Caco-2 (cell line): ENCODE measurements at regions not wholly inside any gene's neighbourhood (a gene's known extent, or its start where the extent isn't known, plus 50 kb on each side); places are given as distances from the start of the nearest gene placed in this dataset.
A peak's percentile ranks its signal among the peaks of the same experiment; 100 is the strongest.

Source experiments
- BruUV-seq: library from RNA; stranded (reverse); fragments of 400-500 nt; replicated peaks from 2 replicates; lab custom pipeline; 2021; lab: Mats Ljungman, UMichigan
- CTCF ChIA-PET: fragments of 300-600 bp; sonication (Branson Sonifier 250); formaldehyde crosslinking; loops from one replicate; lab custom pipeline; 2022; ENCODE audit warnings: antibody characterized with exemption; lab: Charles Lee
- POLR2A ChIA-PET: fragments of 300-600 bp; sonication (Branson Sonifier 250); formaldehyde crosslinking; loops from one replicate; lab custom pipeline; 2022; ENCODE audit warnings: antibody characterized with exemption; lab: Charles Lee
- DNase-seq, 2 experiments: peaks; one replicate each; pipeline versions ENCODE4 v3.0.0 to v3.0.0-alpha.2; 2020 to 2022
- H3K27me3 ChIP-seq: replicated peaks from 2 replicates; pipeline ENCODE4 v1.6.0; 2011; ENCODE audit warnings: low read length; ENCODE audit not compliant: control insufficient read depth, insufficient read depth
- H3K36me3 ChIP-seq: 2 replicates; pipeline ENCODE4 v1.5.1; 2011; ENCODE audit warnings: low read length; ENCODE audit not compliant: control insufficient read depth, insufficient read depth
- H3K4me1 ChIP-seq: fragments of 250-450 bp; sonication (Bioruptor Pico); 2 replicates; pipeline ENCODE4 v1.5.1; 2020; ENCODE audit warnings: mild to moderate bottlenecking
- H3K4me3 ChIP-seq: 2 replicates; pipeline ENCODE4 v1.5.1; 2011; ENCODE audit warnings: low read depth, mild to moderate bottlenecking, control low read depth, low read length
- H3K9me3 ChIP-seq: fragments of 250-450 bp; sonication (Bioruptor Pico); 2 replicates; pipeline ENCODE4 v1.5.1; 2020; ENCODE audit warnings: mild to moderate bottlenecking, moderate library complexity
- H3K27ac Mint-ChIP-seq: one replicate; pipeline ENCODE4 v1.8.0; 2022; ENCODE audit warnings: mixed read lengths; ENCODE audit not compliant: unreplicated experiment
- H3K27me3 Mint-ChIP-seq: one replicate; pipeline ENCODE4 v1.8.0; 2022; ENCODE audit warnings: mixed read lengths; ENCODE audit not compliant: insufficient read depth, unreplicated experiment
- H3K36me3 Mint-ChIP-seq: one replicate; pipeline ENCODE4 v1.8.0; 2022; ENCODE audit warnings: mild to moderate bottlenecking, mixed read lengths; ENCODE audit not compliant: insufficient read depth, unreplicated experiment
- H3K4me1 Mint-ChIP-seq: one replicate; pipeline ENCODE4 v1.8.0; 2022; ENCODE audit warnings: low read depth, mixed read lengths; ENCODE audit not compliant: unreplicated experiment
- H3K4me3 Mint-ChIP-seq: one replicate; pipeline ENCODE4 v1.8.0; 2022; ENCODE audit warnings: mild to moderate bottlenecking, moderate library complexity, mixed read lengths; ENCODE audit not compliant: unreplicated experiment
- H3K9me3 Mint-ChIP-seq: one replicate; pipeline ENCODE4 v1.8.0; 2022; ENCODE audit warnings: mixed read lengths; ENCODE audit not compliant: unreplicated experiment
- intact Hi-C: fragments of 100-400 bp; cut with micrococcal nuclease; formaldehyde crosslinking; loops from one replicate; pipeline ENCODE4 v1.10.0; 2022; ENCODE audit not compliant: unreplicated experiment
- TF ChIP-seq, protein P1 (sequence below), 2 experiments: fragments of 200-600 bp in 1 of 2; IDR thresholded peaks; 1 replicate in 1 of 2; 2 replicates in 1 of 2; pipeline versions ENCODE4 v1.5.1 to v1.8.0; 2011 to 2022; ENCODE audit warnings: antibody characterized with exemption in 1 of 2, control low read depth in 1 of 2, inconsistent platforms in 1 of 2, low read depth in 1 of 2, low read length in 1 of 2, mild to moderate bottlenecking in 1 of 2, moderate library complexity in 1 of 2; ENCODE audit not compliant: insufficient read depth in 1 of 2, severe bottlenecking in 1 of 2, unreplicated experiment in 1 of 2

DNA sequence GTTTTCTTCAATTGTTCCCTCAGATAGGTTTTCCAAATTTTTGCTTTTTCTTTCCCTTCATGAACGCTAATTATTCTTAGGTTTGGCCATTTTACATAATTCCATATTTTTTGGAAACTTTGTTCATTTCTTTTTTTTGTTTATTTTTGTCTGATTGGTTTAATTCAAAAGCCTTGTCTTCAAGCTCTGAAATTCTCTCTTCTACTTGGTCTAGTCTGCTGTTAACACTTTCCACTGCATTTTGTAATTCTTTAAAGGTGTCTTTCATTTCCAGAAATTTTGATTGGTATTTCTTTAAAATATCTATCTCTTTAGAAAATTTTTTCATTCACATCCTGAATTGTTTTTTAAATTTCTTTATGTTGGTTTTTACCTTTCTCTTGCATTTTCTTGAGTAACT lies 63.9 kb upstream of the VLDLR start:
- no peak overlapping the region for H3K4me3 ChIP-seq
- ChIA-PET CTCF (no interaction called here), POLR2A (no interaction called here)
- DNase-seq: no peak
- Mint-ChIP-seq H3K36me3 (no peaks in the 10 kb centered on the region), H3K4me1 (no peaks in the 10 kb centered on the region), H3K27ac (no peak overlapping the region), H3K4me3 (no peak overlapping the region), H3K9me3 (no peaks in the 10 kb centered on the region), H3K27me3 (no peaks in the 10 kb centered on the region)
- no peaks in the 10 kb centered on the region for H3K4me1 ChIP-seq
- no TSS peak for BruUV-seq
- intact Hi-C loops: no loop called here
- H3K27me3 ChIP-seq: no peaks in the 10 kb centered on the region
- TF ChIP-seq, protein P1, sequence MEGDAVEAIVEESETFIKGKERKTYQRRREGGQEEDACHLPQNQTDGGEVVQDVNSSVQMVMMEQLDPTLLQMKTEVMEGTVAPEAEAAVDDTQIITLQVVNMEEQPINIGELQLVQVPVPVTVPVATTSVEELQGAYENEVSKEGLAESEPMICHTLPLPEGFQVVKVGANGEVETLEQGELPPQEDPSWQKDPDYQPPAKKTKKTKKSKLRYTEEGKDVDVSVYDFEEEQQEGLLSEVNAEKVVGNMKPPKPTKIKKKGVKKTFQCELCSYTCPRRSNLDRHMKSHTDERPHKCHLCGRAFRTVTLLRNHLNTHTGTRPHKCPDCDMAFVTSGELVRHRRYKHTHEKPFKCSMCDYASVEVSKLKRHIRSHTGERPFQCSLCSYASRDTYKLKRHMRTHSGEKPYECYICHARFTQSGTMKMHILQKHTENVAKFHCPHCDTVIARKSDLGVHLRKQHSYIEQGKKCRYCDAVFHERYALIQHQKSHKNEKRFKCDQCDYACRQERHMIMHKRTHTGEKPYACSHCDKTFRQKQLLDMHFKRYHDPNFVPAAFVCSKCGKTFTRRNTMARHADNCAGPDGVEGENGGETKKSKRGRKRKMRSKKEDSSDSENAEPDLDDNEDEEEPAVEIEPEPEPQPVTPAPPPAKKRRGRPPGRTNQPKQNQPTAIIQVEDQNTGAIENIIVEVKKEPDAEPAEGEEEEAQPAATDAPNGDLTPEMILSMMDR (IDR thresholded peaks at IDR 0.05; ENCODE audit: insufficient read depth in 1 of 2, low read depth in 1 of 2, low read length in 1 of 2, severe bottlenecking in 1 of 2, unreplicated experiment in 1 of 2): no peak
- no peaks in the 10 kb centered on the region for H3K36me3 ChIP-seq
- 0 out of 2 replicates have a peak, but pooled peaks cover 3% of the 10 kb centered on the region for H3K9me3 ChIP-seq

DNA sequence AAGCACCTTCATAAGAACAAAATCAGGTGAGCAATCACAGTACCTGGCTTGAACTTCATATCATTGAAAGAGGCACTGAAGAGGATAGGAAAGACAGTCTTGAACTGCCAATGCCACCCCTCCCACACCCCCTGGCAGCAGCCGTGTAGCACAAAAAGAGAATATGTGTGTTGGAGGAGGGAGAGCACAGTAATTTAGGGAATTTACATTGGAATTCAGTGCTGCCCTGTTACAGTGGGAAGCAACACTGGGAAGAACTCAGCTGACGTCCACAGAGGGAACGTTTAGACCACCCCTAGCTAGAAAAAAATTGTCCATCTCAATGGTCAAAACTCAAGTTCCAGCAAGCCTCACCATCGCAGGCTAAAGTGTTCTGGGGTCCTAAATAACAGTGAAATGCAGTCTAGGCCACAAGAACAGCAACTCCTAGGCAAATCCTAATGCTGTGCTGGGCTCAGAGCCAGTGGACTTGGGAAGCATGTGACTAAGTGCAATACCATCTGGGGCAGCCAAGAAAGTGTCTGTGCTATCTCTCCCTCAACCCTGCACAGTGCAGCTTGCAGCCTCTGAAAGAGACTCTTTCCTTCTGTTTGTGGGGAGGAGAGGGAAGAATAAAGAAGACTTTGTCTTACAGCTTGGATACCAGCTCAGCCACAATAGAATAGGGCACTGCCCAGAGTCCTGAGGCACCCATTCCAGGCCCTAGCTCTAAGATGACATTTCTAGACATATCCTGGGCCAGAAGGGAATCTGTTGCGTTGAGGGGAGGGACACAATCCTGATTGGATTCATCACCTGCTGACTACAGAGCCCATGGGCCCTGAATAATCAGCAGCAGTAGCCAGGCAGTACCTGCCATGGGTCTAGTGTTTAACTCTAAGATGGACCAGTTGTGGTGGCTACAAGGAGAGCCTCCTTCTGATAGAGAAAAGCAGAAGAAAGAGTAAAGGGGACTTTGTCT lies 62.1 kb upstream of the VLDLR start:
- Mint-ChIP-seq H3K4me3 (no peak overlapping the region), H3K9me3 (no peaks in the 10 kb centered on the region), H3K36me3 (no peaks in the 10 kb centered on the region), H3K27ac (no peak overlapping the region), H3K27me3 (no peaks in the 10 kb centered on the region), H3K4me1 (no peaks in the 10 kb centered on the region)
- Histone ChIP-seq H3K4me1 (no peaks in the 10 kb centered on the region), H3K36me3 (no peaks in the 10 kb centered on the region), H3K4me3 (no peak overlapping the region), H3K27me3 (no peaks in the 10 kb centered on the region), H3K9me3 (0 out of 2 replicates have a peak, but pooled peaks cover 3% of the 10 kb centered on the region)
- intact Hi-C loops: no loop called here
- ChIA-PET POLR2A (no interaction called here), CTCF (no interaction called here)
- TF ChIP-seq, protein P1 (IDR thresholded peaks at IDR 0.05; ENCODE audit: insufficient read depth in 1 of 2, low read depth in 1 of 2, low read length in 1 of 2, severe bottlenecking in 1 of 2, unreplicated experiment in 1 of 2): no peak
- BruUV-seq: no TSS peak
- no peak for DNase-seq

- no peaks in the 10 kb centered on the region for H3K4me1 Mint-ChIP-seq
- Histone ChIP-seq H3K36me3 (no peaks in the 10 kb centered on the region), H3K9me3 (0 out of 2 replicates have a peak, but pooled peaks cover 3% of the 10 kb centered on the region), H3K4me1 (no peaks in the 10 kb centered on the region), H3K27me3 (no peaks in the 10 kb centered on the region), H3K4me3 (no peak overlapping the region)
- H3K9me3 Mint-ChIP-seq: no peaks in the 10 kb centered on the region
- H3K4me3 Mint-ChIP-seq: no peak overlapping the region
- ChIA-PET CTCF (no interaction called here), POLR2A (no interaction called here)
- no TSS peak for BruUV-seq
- TF ChIP-seq, protein P1 (IDR thresholded peaks at IDR 0.05; ENCODE audit: insufficient read depth in 1 of 2, low read depth in 1 of 2, low read length in 1 of 2, severe bottlenecking in 1 of 2, unreplicated experiment in 1 of 2): no peak
- no peak overlapping the region for H3K27ac Mint-ChIP-seq
- H3K36me3 Mint-ChIP-seq: no peaks in the 10 kb centered on the region
- H3K27me3 Mint-ChIP-seq: no peaks in the 10 kb centered on the region
- DNase-seq: peak in 1 of 2 experiments; percentile 24
- intact Hi-C loops: no loop called here
Observed at GRCh38 chr9:2560180-2560579, 61.4 kb upstream of the VLDLR start.
